C4-2B (cell line): ENCODE measurements at regions not wholly inside any gene's neighbourhood (a gene's known extent, or its start where the extent isn't known, plus 50 kb on each side); places are given as distances from the start of the nearest gene placed in this dataset.

Experiments used
- H3K27ac ChIP-seq: fragments of 450-650 bp; 2 replicates; pipeline ENCODE4 v1.5.1; 2017
- ZFX ChIP-seq: fragments of 450-650 bp; IDR thresholded peaks from 2 replicates; pipeline ENCODE4 v1.6.1; 2017
- TF ChIP-seq, protein P1 (sequence below): fragments of 450-650 bp; conservative IDR thresholded peaks from 2 replicates; pipeline ENCODE4 v1.5.1; 2017; ENCODE audit warnings: mild to moderate bottlenecking

DNA sequence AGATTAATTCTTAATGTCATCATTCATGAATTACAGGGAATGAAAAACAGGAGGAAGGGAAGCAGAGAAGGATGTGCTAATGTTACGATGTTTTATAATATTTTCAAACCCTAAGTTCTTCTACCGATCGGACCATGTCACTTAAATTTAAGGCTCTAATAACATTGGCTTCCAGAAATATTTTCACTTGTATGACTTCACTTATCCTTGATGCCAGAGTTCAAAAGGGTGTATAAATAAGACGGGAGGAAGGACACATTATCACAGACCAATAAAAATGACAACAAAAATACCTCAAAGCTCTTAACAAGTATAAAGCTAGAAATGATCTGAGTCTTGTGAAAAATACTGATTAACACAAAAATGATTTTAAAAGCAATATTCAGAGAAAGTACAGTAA lies 370.4 kb upstream of the CITED2 start:
- no peak for TF ChIP-seq ZFX
- TF ChIP-seq, protein P1, sequence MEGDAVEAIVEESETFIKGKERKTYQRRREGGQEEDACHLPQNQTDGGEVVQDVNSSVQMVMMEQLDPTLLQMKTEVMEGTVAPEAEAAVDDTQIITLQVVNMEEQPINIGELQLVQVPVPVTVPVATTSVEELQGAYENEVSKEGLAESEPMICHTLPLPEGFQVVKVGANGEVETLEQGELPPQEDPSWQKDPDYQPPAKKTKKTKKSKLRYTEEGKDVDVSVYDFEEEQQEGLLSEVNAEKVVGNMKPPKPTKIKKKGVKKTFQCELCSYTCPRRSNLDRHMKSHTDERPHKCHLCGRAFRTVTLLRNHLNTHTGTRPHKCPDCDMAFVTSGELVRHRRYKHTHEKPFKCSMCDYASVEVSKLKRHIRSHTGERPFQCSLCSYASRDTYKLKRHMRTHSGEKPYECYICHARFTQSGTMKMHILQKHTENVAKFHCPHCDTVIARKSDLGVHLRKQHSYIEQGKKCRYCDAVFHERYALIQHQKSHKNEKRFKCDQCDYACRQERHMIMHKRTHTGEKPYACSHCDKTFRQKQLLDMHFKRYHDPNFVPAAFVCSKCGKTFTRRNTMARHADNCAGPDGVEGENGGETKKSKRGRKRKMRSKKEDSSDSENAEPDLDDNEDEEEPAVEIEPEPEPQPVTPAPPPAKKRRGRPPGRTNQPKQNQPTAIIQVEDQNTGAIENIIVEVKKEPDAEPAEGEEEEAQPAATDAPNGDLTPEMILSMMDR, result no peak
- H3K27ac ChIP-seq, result no peak overlapping the region

DNA sequence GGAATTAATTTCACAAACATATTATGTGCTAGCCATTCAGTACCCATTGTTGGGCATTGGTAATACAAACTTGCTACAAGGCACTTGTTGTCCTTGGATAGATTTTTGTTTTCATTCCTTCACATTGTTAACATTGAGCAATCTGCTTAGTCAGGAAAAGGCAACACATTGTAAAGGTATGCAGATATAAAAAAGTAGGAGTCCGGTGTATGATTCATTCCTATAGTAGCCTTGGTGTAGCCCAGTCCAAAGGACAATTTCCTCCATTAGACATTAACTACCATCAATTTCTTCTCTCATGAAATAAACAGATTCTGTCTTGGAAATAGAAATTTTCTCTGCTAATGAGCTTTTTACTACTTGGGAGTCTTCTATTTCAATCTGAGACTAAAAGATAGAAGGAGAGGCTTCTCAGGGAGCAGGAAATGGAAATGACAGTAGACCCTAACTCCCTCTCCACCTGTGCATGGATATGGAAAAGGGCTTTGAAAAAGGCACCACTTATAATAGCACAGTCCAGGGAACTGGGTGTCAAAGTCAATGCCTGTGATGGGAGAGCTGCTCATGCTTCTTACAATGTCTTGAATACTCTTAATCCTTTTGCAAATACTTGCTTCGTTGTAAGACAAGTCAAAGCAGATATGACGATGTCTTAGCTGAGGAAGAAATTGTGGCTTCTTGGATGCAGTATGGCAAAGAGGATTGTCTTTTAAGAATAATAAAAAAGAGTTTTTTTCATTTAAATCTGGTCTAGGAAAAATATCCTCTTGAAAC lies 369.4 kb upstream of the CITED2 start:
- H3K27ac ChIP-seq, result no peak overlapping the region
- no peak for TF ChIP-seq ZFX
- TF ChIP-seq, protein P1, result no peak

DNA sequence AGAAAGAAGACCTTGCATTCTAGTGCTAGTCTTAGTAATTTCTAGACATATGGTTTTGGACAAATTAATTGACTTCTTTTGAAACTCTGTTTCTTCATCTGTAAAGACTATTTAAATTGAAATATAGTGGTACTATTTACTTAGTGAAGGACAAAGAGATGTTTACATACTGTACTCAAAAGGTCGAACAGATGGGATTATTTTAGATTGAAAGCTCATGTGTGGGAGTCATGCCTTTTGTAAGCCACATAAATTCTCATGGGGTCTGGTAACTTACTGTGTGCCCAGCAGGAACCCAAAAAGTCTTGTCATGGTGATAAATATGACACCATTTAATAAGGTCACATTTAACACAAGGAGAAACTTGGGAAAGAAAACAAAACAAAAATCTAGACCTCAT lies 368.2 kb upstream of the CITED2 start:
- no peak for TF ChIP-seq ZFX
- TF ChIP-seq, protein P1, result no peak
- H3K27ac ChIP-seq, result no peak overlapping the region

DNA sequence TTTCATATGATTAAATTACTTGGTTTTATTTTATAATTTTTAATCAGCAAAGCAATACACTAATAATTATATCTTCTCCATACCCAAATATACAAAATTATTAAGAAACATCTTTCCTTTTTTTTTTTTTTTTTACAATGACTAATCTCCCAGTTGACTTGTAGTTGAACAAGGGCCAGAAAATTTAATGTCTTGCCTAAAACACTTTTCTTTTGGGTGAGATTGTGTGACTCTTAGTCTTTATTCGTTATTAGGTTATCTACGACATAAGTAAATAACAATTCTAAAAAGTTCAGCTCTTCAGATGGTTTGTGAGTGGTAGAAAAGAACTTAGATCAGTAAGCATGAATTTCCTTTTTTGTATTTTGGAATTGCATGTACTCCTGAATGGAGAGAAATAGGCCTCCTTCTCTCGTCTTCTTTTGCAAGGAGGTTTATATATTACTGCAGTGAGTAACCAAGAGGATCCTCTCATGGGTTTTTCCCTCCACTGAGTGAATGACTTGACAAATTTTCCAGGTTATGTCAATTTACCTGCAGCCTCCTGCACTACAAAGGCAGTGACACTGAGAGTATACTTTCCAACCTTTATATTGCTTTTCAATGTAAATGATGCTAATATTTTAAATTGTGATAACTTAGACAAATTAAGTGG lies 364.5 kb upstream of the CITED2 start:
- TF ChIP-seq ZFX, result no peak
- TF ChIP-seq, protein P1, result no peak
- H3K27ac ChIP-seq, result no peak overlapping the region

DNA sequence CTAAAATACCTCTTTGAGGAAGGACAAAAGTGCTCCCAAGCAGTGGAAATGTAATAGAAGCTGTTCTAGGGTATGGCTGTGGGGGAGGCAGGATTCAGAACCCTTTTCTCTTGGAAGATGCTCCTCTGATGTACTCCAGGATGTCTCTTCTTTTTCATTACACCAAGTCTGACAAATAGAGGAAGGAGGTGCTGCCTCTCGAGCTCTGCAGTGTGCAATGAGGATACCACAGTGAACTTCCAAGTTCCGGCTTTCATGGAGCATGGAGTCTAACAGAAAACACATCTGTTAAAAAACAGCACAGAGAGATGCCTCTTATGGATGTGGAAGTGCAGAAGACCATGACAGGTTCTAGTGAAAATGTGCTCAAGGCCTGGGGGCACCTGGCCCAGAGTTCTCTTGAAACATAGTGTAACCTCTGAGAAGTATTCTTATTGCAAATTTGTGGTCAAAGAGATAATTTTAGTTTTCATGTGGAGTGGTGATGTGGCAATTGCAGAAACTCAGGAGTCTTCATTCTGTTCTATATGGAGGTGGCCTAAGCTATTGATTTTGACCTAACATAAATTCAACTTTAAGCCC lies 362.0 kb upstream of the CITED2 start:
- no peak overlapping the region for H3K27ac ChIP-seq
- no peak for TF ChIP-seq ZFX
- TF ChIP-seq, protein P1, result no peak

DNA sequence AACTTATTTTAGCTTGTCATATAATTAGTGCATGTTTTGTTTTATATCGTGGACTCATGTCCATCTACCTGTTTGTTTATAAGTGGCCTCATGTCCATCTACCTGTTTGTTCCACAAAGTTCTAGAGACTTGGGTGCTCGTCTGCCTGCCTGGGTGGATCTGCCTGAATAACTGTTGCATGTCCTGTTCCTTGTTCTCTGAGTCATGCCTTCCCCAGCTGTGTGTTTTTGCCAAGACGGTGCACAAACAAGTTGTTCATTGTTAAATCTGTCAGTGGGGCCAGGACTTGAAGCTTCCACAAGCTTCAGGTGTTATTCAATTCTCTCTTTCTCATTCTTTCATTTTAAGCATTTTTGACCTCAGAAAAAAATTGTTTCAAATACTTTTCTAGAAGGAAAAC lies 358.0 kb upstream of the CITED2 start:
- TF ChIP-seq, protein P1, result no peak
- no peak for TF ChIP-seq ZFX
- no peak overlapping the region for H3K27ac ChIP-seq

DNA sequence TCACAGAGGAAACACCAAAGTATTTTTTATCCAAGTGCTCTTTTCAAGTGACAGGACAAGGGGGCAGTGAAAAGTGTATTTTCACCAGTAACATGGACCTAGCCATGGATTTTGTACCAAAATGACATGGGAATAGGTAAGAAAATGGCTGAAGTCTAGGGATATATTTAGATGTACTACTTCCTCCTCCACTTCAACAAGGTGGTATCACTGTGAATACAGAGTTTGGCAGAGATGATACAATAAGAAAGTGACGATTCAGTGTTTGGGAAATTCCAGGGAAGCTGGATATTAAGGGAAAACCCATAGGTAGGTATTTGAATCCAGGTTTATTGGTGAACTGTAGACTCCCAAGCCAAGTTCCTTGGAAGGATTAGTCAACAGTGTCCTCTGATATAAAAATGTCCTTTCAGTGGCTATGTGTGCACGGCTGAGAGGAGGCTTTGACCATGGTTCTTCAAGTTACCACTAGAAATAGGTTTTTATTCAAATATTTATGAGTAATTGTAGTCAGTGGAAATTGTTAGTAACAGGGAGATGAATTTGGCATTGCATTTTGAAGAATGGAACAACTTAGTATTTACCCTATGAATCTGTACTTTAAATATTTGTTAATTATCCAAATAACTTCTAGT lies 356.0 kb upstream of the CITED2 start:
- no peak overlapping the region for H3K27ac ChIP-seq
- TF ChIP-seq, protein P1, result no peak
- TF ChIP-seq ZFX, result no peak
